ENCODE measurements at regions not wholly inside any gene's neighbourhood (a gene's known extent, or its start where the extent isn't known, plus 50 kb on each side); places are given as distances from the start of the nearest gene placed in this dataset.
A peak's percentile ranks its signal among the peaks of the same experiment; 100 is the strongest.

GRCh38 chr13:112143046-112143752, 76.2 kb downstream of the SOX1 start:
- no peaks in the 10 kb centered on the region for H3K9me3 Mint-ChIP-seq
- no peak for TF ChIP-seq CTCF (conservative IDR thresholded peaks at IDR 0.05)
- H3K4me3 Mint-ChIP-seq: no peak overlapping the region
- no peaks in the 10 kb centered on the region for H3K4me1 Mint-ChIP-seq (ENCODE audit: unreplicated experiment)
- DNase-seq (ENCODE audit: extremely low spot score, unreplicated experiment): peak; percentile 51
- H3K27me3 Mint-ChIP-seq: peaks cover 20% of the 10 kb centered on the region
- H3K36me3 Mint-ChIP-seq: no peaks in the 10 kb centered on the region
- H3K27ac Mint-ChIP-seq: no peak overlapping the region

- peaks cover 20% of the 10 kb centered on the region for H3K27me3 Mint-ChIP-seq
Observed at GRCh38 chr13:112143753-112144615, 77.0 kb downstream of the SOX1 start.

GRCh38 chr13:112144616-112145550, 77.9 kb downstream of the SOX1 start:
- H3K9me3 Mint-ChIP-seq: no peaks in the 10 kb centered on the region
- H3K27ac Mint-ChIP-seq: no peak overlapping the region
- peak; percentile 48 for DNase-seq (ENCODE audit: extremely low spot score, unreplicated experiment)
- no peak overlapping the region for H3K4me3 Mint-ChIP-seq
- peaks cover 16% of the 10 kb centered on the region for H3K27me3 Mint-ChIP-seq
- TF ChIP-seq CTCF (conservative IDR thresholded peaks at IDR 0.05): no peak
- H3K4me1 Mint-ChIP-seq (ENCODE audit: unreplicated experiment): no peaks in the 10 kb centered on the region
- no peaks in the 10 kb centered on the region for H3K36me3 Mint-ChIP-seq

More at GRCh38 chr13:112143753-112144615, 77.0 kb downstream of the SOX1 start:
- no peak for TF ChIP-seq CTCF (conservative IDR thresholded peaks at IDR 0.05)
- no peaks in the 10 kb centered on the region for H3K4me1 Mint-ChIP-seq (ENCODE audit: unreplicated experiment)
- no peaks in the 10 kb centered on the region for H3K36me3 Mint-ChIP-seq
- DNase-seq (ENCODE audit: extremely low spot score, unreplicated experiment): peak; percentile 44
- no peaks in the 10 kb centered on the region for H3K9me3 Mint-ChIP-seq
- H3K4me3 Mint-ChIP-seq: no peak overlapping the region
- no peak overlapping the region for H3K27ac Mint-ChIP-seq

GRCh38 chr13:112145551-112146360, 78.8 kb downstream of the SOX1 start:
- H3K4me1 Mint-ChIP-seq (ENCODE audit: unreplicated experiment): no peaks in the 10 kb centered on the region
- no peak overlapping the region for H3K4me3 Mint-ChIP-seq
- H3K36me3 Mint-ChIP-seq: no peaks in the 10 kb centered on the region
- no peaks in the 10 kb centered on the region for H3K9me3 Mint-ChIP-seq
- no peak for TF ChIP-seq CTCF (conservative IDR thresholded peaks at IDR 0.05)
- H3K27ac Mint-ChIP-seq: no peak overlapping the region
- peaks cover 12% of the 10 kb centered on the region for H3K27me3 Mint-ChIP-seq
- peak; percentile 58 for DNase-seq (ENCODE audit: extremely low spot score, unreplicated experiment)

All from type B pancreatic cell (in vitro differentiated cells).